C4-2B (cell line): ENCODE measurements at regions not wholly inside any gene's neighbourhood (a gene's known extent, or its start where the extent isn't known, plus 50 kb on each side); places are given as distances from the start of the nearest gene placed in this dataset.

Source experiments
- CTCF ChIP-seq: fragments of 450-650 bp; conservative IDR thresholded peaks from 2 replicates; pipeline ENCODE4 v1.5.1; 2017; ENCODE audit warnings: mild to moderate bottlenecking
- ZFX ChIP-seq: fragments of 450-650 bp; IDR thresholded peaks from 2 replicates; pipeline ENCODE4 v1.6.1; 2017

GRCh38 chr1:166391279-166392066, 224.7 kb upstream of the FAM78B start:
- TF ChIP-seq CTCF (no peak), ZFX (no peak)
